Transverse colon (tissue), 4 donors: ENCODE measurements at regions not wholly inside any gene's neighbourhood (a gene's known extent, or its start where the extent isn't known, plus 50 kb on each side); places are given as distances from the start of the nearest gene placed in this dataset.

Experiments used
- CTCF ChIP-seq, 5 experiments: fragments of 200-600 bp in 3 of 5; fragments of 450-650 bp in 2 of 5; sonication (generic) in 3 of 5; IDR thresholded peaks; 1 replicate in 2 of 5; 2 replicates in 3 of 5; pipeline ENCODE4 v1.5.1; 2016 to 2017; ENCODE audit warnings: antibody characterized with exemption in 5 of 5, inconsistent platforms in 3 of 5, mild to moderate bottlenecking in 2 of 5, moderate library complexity in 1 of 5
- POLR2AphosphoS5 ChIP-seq, 3 donors: sonication (generic); formaldehyde crosslinking; IDR thresholded peaks; one replicate each; pipeline ENCODE4 v1.6.1; 2016; ENCODE audit warnings: antibody characterized with exemption in 3 of 3

GRCh38 chr2:241989074-241989473 lies 119.5 kb downstream of the RTP5 start:
- TF ChIP-seq CTCF (IDR thresholded peaks at IDR 0.05) (no peak), POLR2AphosphoS5 (IDR thresholded peaks at IDR 0.05) (no peak)
